Activated CD8-positive, alpha-beta memory T cell treated with anti-CD3 and anti-CD28 coated beads, Interleukin-2, amount 50 U/mL, for 24 hours (primary cell): ENCODE measurements at regions not wholly inside any gene's neighbourhood (a gene's known extent, or its start where the extent isn't known, plus 50 kb on each side); places are given as distances from the start of the nearest gene placed in this dataset.
"Not testable (repeated sequence)": the region's sequence is repeated elsewhere in the genome, so short reads cannot be mapped to it uniquely, and the experiment has no call there.

Source experiments
- DNase-seq: peaks from one replicate; pipeline ENCODE4 v3.0.0-alpha.2; 2020; ENCODE audit errors: extremely low read depth

DNA sequence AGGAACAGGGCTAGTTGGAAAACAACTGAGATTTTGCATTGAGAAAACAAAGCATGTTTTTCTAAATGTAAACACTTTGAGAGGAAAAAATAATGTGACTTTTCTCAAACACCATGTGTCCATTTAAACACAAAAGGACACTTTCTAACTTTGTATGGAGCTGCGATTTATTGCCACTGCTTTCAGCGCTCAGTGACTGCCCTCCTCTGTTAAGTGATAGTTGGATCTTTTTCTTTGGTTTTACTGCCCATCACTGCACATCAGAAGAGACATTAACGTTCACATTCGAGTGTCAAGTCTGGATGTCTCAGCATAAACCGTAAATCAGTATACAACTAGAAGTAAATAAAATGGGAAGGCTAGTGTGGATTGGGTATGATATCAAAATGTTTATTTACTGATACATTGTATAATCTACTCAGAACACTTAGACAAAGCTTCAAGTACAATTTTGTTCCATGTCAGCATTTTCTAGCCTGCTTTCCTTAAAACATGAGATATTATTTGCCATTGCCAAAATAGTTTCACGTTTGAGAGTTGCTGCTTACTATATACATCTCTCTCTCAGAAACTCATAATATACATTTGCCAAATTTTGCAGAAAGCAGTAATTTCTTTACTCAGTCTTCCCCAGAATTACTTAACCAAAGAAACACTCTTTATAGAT, 237.6 kb downstream of the IKZF2 start:
- no peak for DNase-seq

- DNase-seq = no peak
These were observed 238.8 kb downstream of the IKZF2 start for GRCh38 chr2:212912445-212913103.

GRCh38 chr2:212911011-212911410, 240.4 kb downstream of the IKZF2 start:
- no peak for DNase-seq

DNA sequence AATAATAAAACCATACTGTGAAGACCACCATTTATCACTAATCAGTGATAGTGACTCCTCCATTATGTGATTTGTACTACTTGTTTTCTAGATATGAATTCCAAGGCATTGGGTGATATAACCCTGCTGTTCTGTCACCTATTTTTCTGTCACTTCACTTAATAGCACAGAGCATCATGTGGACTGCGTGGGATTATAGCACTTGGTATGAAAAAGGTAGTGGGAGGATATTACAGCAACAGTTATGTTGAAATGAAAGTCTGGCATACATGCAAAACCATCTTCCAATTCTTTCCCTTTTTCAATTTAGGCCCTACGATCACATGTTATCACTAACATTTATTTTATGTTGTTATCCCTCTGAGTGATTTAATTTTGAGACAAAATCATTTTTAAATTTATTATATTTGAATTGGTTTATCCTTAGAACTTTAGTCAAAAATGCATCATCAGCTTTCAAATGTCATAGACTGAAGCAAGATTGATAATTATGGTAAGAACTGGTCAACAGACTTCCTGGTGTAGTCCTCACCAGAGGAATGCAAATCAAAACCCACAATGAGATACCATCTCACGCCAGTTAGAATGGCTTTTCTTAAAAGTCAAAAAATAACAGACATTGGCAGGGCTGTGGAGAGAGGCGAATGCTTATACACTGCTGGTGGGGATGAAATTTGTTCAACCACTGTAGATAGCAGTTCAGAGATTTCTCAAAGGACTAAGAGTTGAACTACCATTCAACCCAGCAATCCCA, 242.6 kb downstream of the IKZF2 start:
- DNase-seq = no peak

- no peak for DNase-seq
These were observed 243.4 kb downstream of the IKZF2 start for GRCh38 chr2:212908031-212908430.

DNA sequence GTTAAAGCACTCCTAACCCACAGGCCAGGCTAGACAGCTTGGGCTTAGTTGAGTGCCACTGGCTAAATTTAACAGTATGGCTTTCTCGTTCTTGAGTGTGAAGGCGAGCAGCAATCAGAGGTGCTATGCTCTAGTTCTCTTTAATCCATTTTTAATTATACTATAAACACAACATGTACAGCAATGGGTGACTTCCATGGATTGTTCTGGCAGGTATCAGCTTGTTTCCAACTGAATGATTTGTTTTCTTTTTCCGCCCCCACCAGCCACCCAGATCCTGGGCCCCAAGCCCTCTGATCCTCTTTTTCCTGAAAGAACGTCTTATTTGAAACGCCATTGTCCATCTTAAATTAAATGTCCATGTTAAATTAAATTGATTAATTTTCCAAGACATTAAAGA, 244.8 kb downstream of the IKZF2 start:
- DNase-seq = no peak

DNA sequence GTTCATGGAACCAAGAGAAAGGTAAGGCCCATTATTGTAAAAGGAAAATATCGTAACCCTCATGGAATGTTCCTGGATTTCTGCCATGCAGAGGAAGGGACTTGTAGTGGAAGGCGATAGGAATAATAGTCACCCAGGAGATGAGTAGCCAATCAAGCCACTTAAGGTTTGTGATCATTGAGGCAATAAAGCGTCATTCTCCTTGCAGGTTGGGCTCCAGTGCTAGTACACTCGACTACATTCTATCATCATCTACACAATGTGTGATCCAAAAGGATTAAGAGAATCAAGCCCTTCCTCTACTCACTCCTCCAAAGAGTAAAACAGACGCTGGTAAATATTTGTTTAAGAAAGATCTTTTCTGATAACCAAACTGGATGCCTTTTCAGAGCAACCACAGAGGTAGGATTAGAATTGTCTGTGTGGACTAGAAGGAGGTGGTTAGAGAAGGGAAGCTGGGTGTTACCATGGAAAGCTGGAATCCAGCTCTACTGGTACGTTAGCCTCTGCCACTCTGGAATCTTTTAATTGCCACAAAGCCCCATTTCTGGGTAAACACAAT, 245.7 kb downstream of the IKZF2 start:
- no peak for DNase-seq

- no peak for DNase-seq
These were observed 246.8 kb downstream of the IKZF2 start for GRCh38 chr2:212904646-212905045.

GRCh38 chr2:212903413-212903812, 248.0 kb downstream of the IKZF2 start:
- DNase-seq = no peak

- DNase-seq = no peak
These were observed 249.0 kb downstream of the IKZF2 start for GRCh38 chr2:212902421-212902820.

DNA sequence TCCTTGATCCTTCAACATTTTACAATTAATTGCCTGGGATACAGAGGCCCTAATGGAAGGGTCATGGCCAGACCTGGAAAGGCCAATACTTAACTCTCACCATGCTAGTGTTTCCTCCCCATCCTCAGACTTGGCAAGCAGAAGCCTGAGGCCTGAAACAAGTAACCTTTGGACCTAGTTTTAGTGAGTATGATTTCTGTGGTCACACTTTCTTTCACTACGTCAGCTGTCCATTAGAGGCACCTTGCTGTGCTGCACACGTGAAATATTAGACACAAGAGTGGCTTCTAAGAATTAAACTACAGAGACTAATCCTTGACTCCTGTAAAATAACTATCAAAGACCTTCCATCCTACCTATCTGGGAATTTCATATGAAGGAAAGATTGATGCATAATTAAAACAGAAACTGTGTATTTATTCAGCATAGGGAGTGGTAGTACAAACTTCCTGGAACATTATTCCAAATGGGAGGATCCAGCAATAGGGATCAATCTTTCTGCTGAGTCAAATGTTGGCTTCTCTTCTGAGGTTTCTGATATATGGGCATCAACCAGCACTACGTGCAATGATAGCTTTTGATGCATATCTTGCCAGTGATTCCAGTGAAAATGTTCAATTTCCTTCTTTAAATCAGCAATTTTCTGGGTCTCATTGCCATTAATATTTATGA, 249.7 kb downstream of the IKZF2 start:
- DNase-seq = no peak

- DNase-seq = no peak
These were observed 250.7 kb downstream of the IKZF2 start for GRCh38 chr2:212900715-212901114.

DNA sequence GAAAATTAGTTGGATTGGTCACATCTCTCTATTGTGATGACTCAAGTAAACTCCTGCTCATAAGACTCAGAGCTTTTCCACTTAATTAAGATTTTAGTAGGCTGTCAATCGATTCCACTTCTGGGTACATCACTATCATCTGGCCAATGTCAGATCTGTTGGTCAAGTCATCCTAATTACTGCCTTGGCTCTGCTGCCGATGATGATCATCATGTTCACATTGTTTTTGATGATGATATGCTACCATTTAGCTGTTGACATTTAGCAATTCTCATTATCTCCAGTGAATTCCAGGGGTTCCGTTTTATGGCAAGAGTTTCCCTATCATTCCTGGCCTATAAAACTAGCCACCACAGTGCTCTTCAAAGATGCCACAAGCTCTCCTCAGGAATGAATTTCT, 253.4 kb downstream of the IKZF2 start:
- no peak for DNase-seq

DNA sequence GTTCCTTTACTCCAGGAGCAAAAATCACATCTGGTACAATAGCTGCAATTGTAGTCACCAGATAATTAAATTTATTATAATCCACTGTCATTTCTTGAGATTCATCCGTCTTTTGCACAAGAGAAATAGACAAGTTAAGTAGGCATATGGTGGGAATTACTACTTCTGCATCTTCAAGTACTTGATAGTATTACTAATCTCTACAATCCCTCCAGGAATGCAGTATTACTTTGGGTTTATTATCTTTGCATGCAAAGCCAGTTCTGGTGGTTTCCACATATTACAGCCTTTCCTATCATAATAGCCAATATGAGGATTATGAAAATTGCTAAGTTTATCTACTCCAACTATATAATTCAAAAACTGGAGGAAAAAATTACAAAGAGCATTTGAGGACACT, 254.1 kb downstream of the IKZF2 start:
- DNase-seq = no peak

DNA sequence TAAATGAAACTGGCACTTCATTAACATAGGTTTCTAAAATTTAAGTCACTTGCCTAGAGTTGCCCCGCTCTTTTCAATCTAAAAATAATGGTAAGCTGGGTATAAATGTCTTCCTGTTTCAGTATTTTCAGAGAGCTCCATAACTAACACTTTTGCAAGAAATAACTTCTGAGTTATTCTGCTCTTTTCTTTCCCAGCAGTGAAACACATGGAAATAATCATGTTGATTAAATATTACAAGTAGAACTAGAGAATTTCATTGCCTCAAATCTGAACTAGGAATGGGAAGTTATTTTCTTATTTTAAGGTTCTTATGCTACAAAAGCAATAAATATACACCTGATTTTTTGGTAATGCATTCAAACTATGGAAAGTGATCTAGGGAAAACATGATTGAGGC, 257.4 kb downstream of the IKZF2 start:
- no peak for DNase-seq

GRCh38 chr2:212893216-212893615, 258.2 kb downstream of the IKZF2 start:
- DNase-seq = no peak

GRCh38 chr2:212892193-212892592, 259.2 kb downstream of the IKZF2 start:
- no peak for DNase-seq

DNA sequence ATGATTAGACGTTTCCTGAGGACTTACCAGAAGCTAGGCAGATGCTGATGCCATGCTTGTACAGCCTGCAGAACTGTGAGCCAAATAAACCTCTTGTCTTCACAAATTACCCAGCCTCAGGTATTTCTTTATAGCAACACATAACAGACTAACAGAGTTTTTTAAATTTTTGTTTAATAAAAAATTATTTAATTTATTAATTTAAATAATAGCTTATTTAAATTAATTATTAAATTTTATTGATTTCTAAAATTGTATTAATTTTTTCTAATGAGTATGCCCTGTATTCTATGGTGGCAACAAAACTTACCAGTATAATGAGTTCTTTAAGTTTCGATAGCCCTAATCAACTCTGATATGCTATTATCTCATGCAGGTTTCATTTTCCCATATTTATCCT, 259.8 kb downstream of the IKZF2 start:
- no peak for DNase-seq

- no peak for DNase-seq
These were observed 268.8 kb downstream of the IKZF2 start for GRCh38 chr2:212882626-212883025.

DNA sequence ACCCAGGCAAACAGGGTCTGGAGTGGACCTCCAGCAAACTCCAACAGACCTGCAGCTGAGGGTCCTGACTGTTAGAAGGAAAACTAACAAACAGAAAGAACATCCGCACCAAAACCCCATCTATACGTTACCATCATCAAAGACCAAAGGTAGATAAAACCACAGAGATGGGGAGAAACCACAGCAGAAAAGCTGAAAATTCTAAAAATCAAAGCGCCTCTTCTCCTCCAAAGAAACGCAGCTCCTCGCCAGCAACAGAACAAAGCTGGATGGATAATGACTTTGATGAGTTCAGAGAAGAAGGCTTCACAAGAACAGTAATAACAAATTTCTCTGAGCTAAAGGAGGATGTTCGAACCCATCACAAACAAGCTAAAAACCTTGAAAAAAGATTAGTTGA, 274.9 kb downstream of the IKZF2 start:
- not testable (repeated sequence) for DNase-seq

- DNase-seq = not testable (repeated sequence)
These were observed 275.5 kb downstream of the IKZF2 start for GRCh38 chr2:212875950-212876349.

DNA sequence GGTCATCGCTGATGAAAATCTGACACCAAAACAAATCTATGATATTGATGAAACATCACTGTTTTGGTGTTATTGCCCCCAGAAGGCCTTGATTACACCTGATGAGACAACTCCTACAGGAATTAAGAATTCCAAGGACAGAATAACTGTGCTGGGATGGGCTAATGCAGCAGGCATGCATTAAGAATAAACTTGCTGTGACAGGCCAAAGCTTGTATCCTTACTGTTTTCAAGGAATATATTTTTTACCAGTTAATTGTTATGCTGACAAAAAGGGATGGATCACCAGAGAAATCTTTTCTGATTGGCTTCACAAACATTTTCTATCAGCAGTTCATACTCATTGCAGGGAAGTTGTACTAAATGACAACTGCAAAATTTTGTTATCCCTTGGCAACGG, 278.2 kb downstream of the IKZF2 start:
- DNase-seq = no peak
